Naive thymus-derived CD4-positive, alpha-beta T cell (primary cell): ENCODE measurements at regions not wholly inside any gene's neighbourhood (a gene's known extent, or its start where the extent isn't known, plus 50 kb on each side); places are given as distances from the start of the nearest gene placed in this dataset.
"Not testable (repeated sequence)": the region's sequence is repeated elsewhere in the genome, so short reads cannot be mapped to it uniquely, and the experiment has no call there.

ENCODE experiments used
- ATAC-seq: fragments of 150-1000 bp; cut with Tn5 transposase; 2 replicates; pipeline ENCODE4 v1.10.0; 2021; ENCODE audit warnings: mild to moderate bottlenecking, moderate library complexity
- CTCF ChIA-PET: fragments of 350-600 bp; sonication (Branson Sonifier 250); formaldehyde crosslinking; loops from one replicate; lab custom pipeline; 2021; ENCODE audit warnings: antibody characterized with exemption; lab: Charles Lee
- POLR2A ChIA-PET: fragments of 350-600 bp; sonication (Branson Sonifier 250); formaldehyde crosslinking; loops from one replicate; lab custom pipeline; 2021; ENCODE audit warnings: antibody characterized with exemption, inconsistent platforms; lab: Charles Lee
- DNase-seq, 9 donors: peaks; one replicate each; pipeline versions ENCODE4 v3.0.0 to v3.0.0-alpha.2; 2020 to 2022; ENCODE audit warnings: mixed read lengths in 1 of 9
- H3K27ac ChIP-seq: one replicate; pipeline ENCODE4 v1.7.0; 2013; ENCODE audit warnings: mild to moderate bottlenecking, low read depth, low read length, moderate library complexity
- H3K27me3 ChIP-seq, 2 donors: one replicate each; pipeline ENCODE4 v1.7.0; 2013; ENCODE audit warnings: low read length in 2 of 2, mild to moderate bottlenecking in 2 of 2, moderate library complexity in 2 of 2; ENCODE audit not compliant: control insufficient read depth in 2 of 2, insufficient read depth in 2 of 2
- H3K36me3 ChIP-seq, 3 experiments: 1 replicate in 2 of 3; 2 replicates in 1 of 3; pipeline ENCODE4 v1.7.0; 2013; ENCODE audit warnings: low read length in 3 of 3, mild to moderate bottlenecking in 3 of 3, moderate library complexity in 1 of 3; ENCODE audit not compliant: insufficient read depth in 3 of 3, control insufficient read depth in 2 of 3
- H3K4me1 ChIP-seq, 2 donors: one replicate each; pipeline ENCODE4 v1.7.0; 2013; ENCODE audit warnings: low read length in 2 of 2, mild to moderate bottlenecking in 2 of 2, moderate library complexity in 1 of 2; ENCODE audit not compliant: control insufficient read depth in 2 of 2, insufficient read depth in 2 of 2
- H3K4me3 ChIP-seq: 2 replicates; pipeline ENCODE4 v1.7.0; 2013; ENCODE audit warnings: mild to moderate bottlenecking, low read length
- H3K9me3 ChIP-seq, 3 experiments: 1 replicate in 2 of 3; 2 replicates in 1 of 3; pipeline ENCODE4 v1.7.0; 2013; ENCODE audit warnings: low read length in 3 of 3; ENCODE audit not compliant: control insufficient read depth in 2 of 3
- H3K27ac Mint-ChIP-seq, 9 donors: one replicate each; pipeline ENCODE4 v1.8.0; 2020 to 2022; ENCODE audit warnings: mixed read lengths in 9 of 9, mild to moderate bottlenecking in 8 of 9, moderate library complexity in 5 of 9, inconsistent platforms in 2 of 9
- H3K27me3 Mint-ChIP-seq, 5 donors: one replicate each; pipeline ENCODE4 v1.8.0; 2021 to 2022; ENCODE audit warnings: mixed read lengths in 5 of 5, mild to moderate bottlenecking in 1 of 5
- H3K36me3 Mint-ChIP-seq, 5 donors: one replicate each; pipeline ENCODE4 v1.8.0; 2020 to 2022; ENCODE audit warnings: mixed read lengths in 5 of 5, mild to moderate bottlenecking in 3 of 5, inconsistent platforms in 1 of 5
- H3K4me1 Mint-ChIP-seq, 7 donors: one replicate each; pipeline ENCODE4 v1.8.0; 2020 to 2022; ENCODE audit warnings: mixed read lengths in 7 of 7, mild to moderate bottlenecking in 3 of 7, inconsistent platforms in 1 of 7
- H3K4me3 Mint-ChIP-seq, 10 donors: one replicate each; pipeline ENCODE4 v1.8.0; 2020 to 2022; ENCODE audit warnings: mild to moderate bottlenecking in 10 of 10, mixed read lengths in 10 of 10, moderate library complexity in 6 of 10, inconsistent platforms in 2 of 10
- H3K9me3 Mint-ChIP-seq, 11 donors: one replicate each; pipeline ENCODE4 v1.8.0; 2020 to 2022; ENCODE audit warnings: mixed read lengths in 11 of 11, mild to moderate bottlenecking in 4 of 11, inconsistent platforms in 1 of 11, moderate library complexity in 1 of 11
- intact Hi-C, 2 donors: fragments of 100-400 bp; cut with micrococcal nuclease; formaldehyde crosslinking; loops; one replicate each; pipeline ENCODE4 v1.15.1; 2023

GRCh38 chr9:38968651-38969374 is 248.9 kb upstream of the FAM240B start:
- H3K27ac Mint-ChIP-seq, ATAC-seq, H3K36me3 Mint-ChIP-seq, H3K4me3 Mint-ChIP-seq, H3K27me3 ChIP-seq, H3K9me3 ChIP-seq, intact Hi-C loops, H3K9me3 Mint-ChIP-seq, DNase-seq, H3K27me3 Mint-ChIP-seq, POLR2A ChIA-PET, CTCF ChIA-PET, H3K4me3 ChIP-seq, H3K36me3 ChIP-seq, H3K4me1 Mint-ChIP-seq, H3K27ac ChIP-seq, H3K4me1 ChIP-seq: not testable (repeated sequence)

DNA sequence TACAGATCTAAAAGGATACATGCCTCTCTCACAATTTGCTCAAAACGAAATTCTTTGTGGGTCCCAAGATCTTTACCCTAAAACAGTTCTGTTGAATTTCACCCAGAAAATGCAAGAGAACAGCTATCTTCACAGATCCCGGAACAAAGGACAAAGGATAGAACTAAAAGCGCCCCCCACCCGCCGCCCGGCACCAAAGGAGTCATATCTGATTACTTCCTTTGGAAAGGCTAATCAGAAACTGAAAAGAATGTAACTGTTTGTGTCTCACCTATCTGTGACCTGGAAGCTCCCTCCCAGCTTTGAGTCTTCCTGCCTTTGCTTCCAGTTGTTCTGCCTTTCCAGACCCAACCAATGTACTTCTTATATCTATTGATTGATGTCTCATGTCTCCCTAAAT is 247.9 kb upstream of the FAM240B start:
- H3K27me3 ChIP-seq, H3K4me3 ChIP-seq, H3K4me1 Mint-ChIP-seq, ATAC-seq, DNase-seq, H3K36me3 Mint-ChIP-seq, H3K4me3 Mint-ChIP-seq, H3K27ac ChIP-seq, intact Hi-C loops, H3K36me3 ChIP-seq, H3K27ac Mint-ChIP-seq, CTCF ChIA-PET, POLR2A ChIA-PET, H3K9me3 Mint-ChIP-seq, H3K27me3 Mint-ChIP-seq, H3K4me1 ChIP-seq, H3K9me3 ChIP-seq: not testable (repeated sequence)

DNA sequence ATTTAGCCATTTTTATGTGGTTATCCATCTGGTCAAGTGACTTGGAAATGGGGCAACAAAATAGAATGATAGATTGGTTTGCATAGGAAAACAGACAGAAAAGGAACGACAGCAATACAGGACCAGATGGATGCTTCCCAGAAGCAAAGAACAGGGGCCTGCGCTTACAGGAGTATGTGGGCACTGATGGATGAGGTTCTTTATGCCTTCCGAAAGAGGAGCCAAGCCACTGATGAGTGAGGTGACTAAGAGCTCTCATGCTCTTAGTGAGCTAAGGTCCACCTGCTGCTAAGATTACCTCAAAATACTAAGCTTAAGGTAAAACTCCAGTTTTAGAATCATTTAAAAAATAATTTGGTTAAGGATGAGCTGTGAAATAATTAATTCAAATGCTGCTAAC is 247.4 kb upstream of the FAM240B start:
- H3K27ac ChIP-seq, H3K27ac Mint-ChIP-seq, H3K36me3 Mint-ChIP-seq, H3K4me1 ChIP-seq, H3K27me3 Mint-ChIP-seq, DNase-seq, H3K36me3 ChIP-seq, H3K27me3 ChIP-seq, H3K4me3 Mint-ChIP-seq, H3K9me3 Mint-ChIP-seq, CTCF ChIA-PET, ATAC-seq, H3K4me3 ChIP-seq, H3K4me1 Mint-ChIP-seq, POLR2A ChIA-PET, H3K9me3 ChIP-seq, intact Hi-C loops: not testable (repeated sequence)

GRCh38 chr9:38959812-38960211 is 239.9 kb upstream of the FAM240B start:
- H3K9me3 Mint-ChIP-seq, H3K36me3 Mint-ChIP-seq, H3K4me3 Mint-ChIP-seq, DNase-seq, H3K9me3 ChIP-seq, ATAC-seq, H3K27ac Mint-ChIP-seq, H3K4me3 ChIP-seq, H3K27me3 Mint-ChIP-seq, H3K36me3 ChIP-seq, H3K4me1 Mint-ChIP-seq, POLR2A ChIA-PET, CTCF ChIA-PET, intact Hi-C loops, H3K27ac ChIP-seq, H3K27me3 ChIP-seq, H3K4me1 ChIP-seq: not testable (repeated sequence)

DNA sequence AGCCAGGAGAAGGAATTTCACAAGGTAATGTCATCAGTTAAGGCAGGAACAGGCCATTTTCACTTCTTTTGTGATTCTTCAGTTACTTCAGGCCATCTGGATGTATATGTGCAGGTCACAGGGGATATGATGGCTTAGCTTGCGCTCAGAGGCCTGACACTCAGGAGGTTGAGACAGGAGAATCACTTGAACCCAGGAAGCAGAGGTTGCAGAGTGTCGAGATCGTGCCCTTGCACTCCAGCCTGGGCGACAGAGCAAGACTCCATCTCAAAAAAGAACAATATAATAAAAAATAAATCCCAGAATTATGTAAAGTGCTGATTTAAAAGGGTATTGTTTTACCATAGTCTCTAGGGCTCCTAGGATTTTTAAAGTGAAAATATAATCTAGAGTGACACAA is 235.9 kb upstream of the FAM240B start:
- H3K9me3 ChIP-seq, H3K9me3 Mint-ChIP-seq, H3K4me1 Mint-ChIP-seq, CTCF ChIA-PET, POLR2A ChIA-PET, H3K36me3 Mint-ChIP-seq, H3K27ac ChIP-seq, intact Hi-C loops, H3K27me3 ChIP-seq, DNase-seq, H3K4me3 ChIP-seq, H3K36me3 ChIP-seq, H3K4me3 Mint-ChIP-seq, H3K27me3 Mint-ChIP-seq, H3K27ac Mint-ChIP-seq, ATAC-seq, H3K4me1 ChIP-seq: not testable (repeated sequence)

DNA sequence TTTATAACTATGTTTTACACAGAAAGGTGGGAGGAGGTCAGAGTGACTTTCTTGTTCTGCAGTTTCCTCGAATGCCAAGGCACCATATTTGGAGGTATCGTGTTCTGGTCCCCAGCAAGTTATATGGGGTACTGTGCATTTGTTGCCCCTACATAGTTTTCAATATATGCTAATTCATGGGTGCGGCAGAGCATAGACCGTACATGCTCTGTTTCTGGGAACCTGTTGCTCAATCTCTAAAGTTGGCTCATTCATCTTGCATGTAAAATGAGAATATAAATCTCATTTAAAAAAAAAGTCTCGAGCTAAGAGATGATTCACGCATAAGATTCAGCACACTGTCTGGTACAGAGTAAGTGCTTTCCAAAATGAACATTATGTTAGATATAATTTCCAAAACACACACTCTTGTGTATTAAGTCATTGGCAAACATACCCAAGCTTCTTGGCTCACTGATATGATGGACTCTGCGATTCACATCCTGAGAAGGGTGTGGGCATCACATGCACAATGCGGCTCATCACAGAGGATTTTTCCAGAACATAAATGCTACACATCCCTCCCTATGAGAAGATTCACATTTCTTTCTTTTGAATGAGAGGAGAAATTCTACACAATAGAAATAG is 232.9 kb upstream of the FAM240B start:
- H3K4me3 ChIP-seq, H3K9me3 Mint-ChIP-seq, POLR2A ChIA-PET, H3K4me3 Mint-ChIP-seq, H3K4me1 Mint-ChIP-seq, H3K27ac Mint-ChIP-seq, intact Hi-C loops, ATAC-seq, H3K27me3 Mint-ChIP-seq, H3K27ac ChIP-seq, H3K36me3 ChIP-seq, DNase-seq, CTCF ChIA-PET, H3K36me3 Mint-ChIP-seq, H3K27me3 ChIP-seq, H3K9me3 ChIP-seq, H3K4me1 ChIP-seq: not testable (repeated sequence)

GRCh38 chr9:38945929-38946570 is 226.1 kb upstream of the FAM240B start:
- H3K4me1 Mint-ChIP-seq, H3K27me3 ChIP-seq, CTCF ChIA-PET, H3K36me3 ChIP-seq, H3K9me3 Mint-ChIP-seq, H3K27ac Mint-ChIP-seq, DNase-seq, H3K36me3 Mint-ChIP-seq, H3K4me1 ChIP-seq, H3K4me3 ChIP-seq, POLR2A ChIA-PET, H3K4me3 Mint-ChIP-seq, H3K9me3 ChIP-seq, H3K27me3 Mint-ChIP-seq, H3K27ac ChIP-seq, intact Hi-C loops: not testable (repeated sequence)
- ATAC-seq, result peak; percentile 22
